Mesenchymal stem cell (in vitro differentiated cells and primary cell): ENCODE measurements at regions not wholly inside any gene's neighbourhood (a gene's known extent, or its start where the extent isn't known, plus 50 kb on each side); places are given as distances from the start of the nearest gene placed in this dataset.

Experiments
- DNase-seq: peaks from one replicate; pipeline ENCODE4 v3.0.0-alpha.2; 2013
- H2AFZ ChIP-seq: one replicate; pipeline ENCODE4 v1.6.1; 2013; ENCODE audit warnings: low read depth, mild to moderate bottlenecking, control low read depth, inconsistent platforms, low read length, moderate library complexity
- H2AK5ac ChIP-seq: 2 replicates; pipeline ENCODE4 v1.6.1; 2013; ENCODE audit warnings: low read length, moderate library complexity, mild to moderate bottlenecking, inconsistent platforms; ENCODE audit not compliant: severe bottlenecking
- H2BK120ac ChIP-seq: one replicate; pipeline ENCODE4 v1.6.1; 2013; ENCODE audit warnings: low read depth, mild to moderate bottlenecking, inconsistent platforms, low read length, moderate library complexity
- H2BK12ac ChIP-seq, 2 experiments: one replicate each; pipeline ENCODE4 v1.6.1; 2013; ENCODE audit warnings: inconsistent platforms in 2 of 2, low read length in 2 of 2, mild to moderate bottlenecking in 2 of 2, moderate library complexity in 2 of 2, control low read depth in 1 of 2
- H2BK15ac ChIP-seq: one replicate; pipeline ENCODE4 v1.6.1; 2013; ENCODE audit warnings: mild to moderate bottlenecking, low read depth, inconsistent platforms; ENCODE audit not compliant: poor library complexity, severe bottlenecking
- H2BK5ac ChIP-seq: 2 replicates; pipeline ENCODE4 v1.6.1; 2013; ENCODE audit warnings: low read depth, mild to moderate bottlenecking, low read length, control low read depth, inconsistent platforms; ENCODE audit not compliant: poor library complexity, severe bottlenecking
- H3K14ac ChIP-seq, 2 experiments: one replicate each; pipeline ENCODE4 v1.6.1; 2013; ENCODE audit warnings: inconsistent platforms in 2 of 2, low read length in 2 of 2, control low read depth in 1 of 2, mild to moderate bottlenecking in 1 of 2, moderate library complexity in 1 of 2
- H3K18ac ChIP-seq, 2 experiments: one replicate each; pipeline ENCODE4 v1.6.1; 2013; ENCODE audit warnings: inconsistent platforms in 2 of 2, low read length in 2 of 2, control low read depth in 1 of 2, low read depth in 1 of 2, mild to moderate bottlenecking in 1 of 2
- H3K23ac ChIP-seq, 2 experiments: one replicate each; pipeline ENCODE4 v1.6.1; 2013; ENCODE audit warnings: inconsistent platforms in 2 of 2, low read length in 2 of 2, mild to moderate bottlenecking in 2 of 2, moderate library complexity in 2 of 2, control low read depth in 1 of 2
- H3K27ac ChIP-seq: 2 replicates; pipeline ENCODE4 v1.5.1; 2013; ENCODE audit warnings: mild to moderate bottlenecking, moderate library complexity, low read length, control low read depth, inconsistent platforms; ENCODE audit not compliant: poor library complexity, severe bottlenecking
- H3K27me3 ChIP-seq, 2 experiments: 2 replicates each; pipeline versions ENCODE4 v1.6.1 to v1.7.0; 2013; ENCODE audit warnings: low read length in 2 of 2, mild to moderate bottlenecking in 2 of 2, moderate library complexity in 2 of 2, control low read depth in 1 of 2, inconsistent platforms in 1 of 2; ENCODE audit not compliant: control insufficient read depth in 1 of 2, insufficient read depth in 1 of 2
- H3K36me3 ChIP-seq, 2 experiments: 2 replicates each; pipeline versions ENCODE4 v1.6.1 to v1.7.0; 2013; ENCODE audit warnings: low read length in 2 of 2, control low read depth in 1 of 2, inconsistent platforms in 1 of 2, low read depth in 1 of 2, mild to moderate bottlenecking in 1 of 2; ENCODE audit not compliant: insufficient read depth in 2 of 2, control insufficient read depth in 1 of 2
- H3K4ac ChIP-seq, 2 experiments: one replicate each; pipeline ENCODE4 v1.6.1; 2013; ENCODE audit warnings: inconsistent platforms in 2 of 2, low read length in 2 of 2, mild to moderate bottlenecking in 2 of 2, moderate library complexity in 2 of 2, control low read depth in 1 of 2, low read depth in 1 of 2
- H3K4me1 ChIP-seq: 2 replicates; pipeline ENCODE4 v1.6.1; 2013; ENCODE audit warnings: low read depth, low read length, control low read depth; ENCODE audit not compliant: control insufficient read depth, insufficient read depth
- H3K4me2 ChIP-seq: 2 replicates; pipeline ENCODE4 v1.6.1; 2013; ENCODE audit warnings: low read length, mild to moderate bottlenecking, inconsistent platforms; ENCODE audit not compliant: poor library complexity, severe bottlenecking
- H3K4me3 ChIP-seq, 2 experiments: 2 replicates each; pipeline versions ENCODE4 v1.5.1 to v1.7.0; 2013; ENCODE audit warnings: low read length in 2 of 2, mild to moderate bottlenecking in 2 of 2, control low read depth in 1 of 2, low read depth in 1 of 2; ENCODE audit not compliant: insufficient read depth in 1 of 2
- H3K79me1 ChIP-seq: replicated peaks from 2 replicates; pipeline ENCODE4 v1.6.1; 2013; ENCODE audit warnings: mild to moderate bottlenecking, control low read depth, low read length, inconsistent platforms; ENCODE audit not compliant: poor library complexity, severe bottlenecking
- H3K9ac ChIP-seq: 2 replicates; pipeline ENCODE4 v1.7.0; 2013; ENCODE audit warnings: mild to moderate bottlenecking, low read length, moderate library complexity
- H3K9me3 ChIP-seq: 2 replicates; pipeline ENCODE4 v1.7.0; 2013; ENCODE audit warnings: mild to moderate bottlenecking, low read length; ENCODE audit not compliant: control insufficient read depth
- H4K8ac ChIP-seq: one replicate; pipeline ENCODE4 v1.6.1; 2013; ENCODE audit warnings: inconsistent platforms, mild to moderate bottlenecking, low read length, moderate library complexity
- H4K91ac ChIP-seq: one replicate; pipeline ENCODE4 v1.6.1; 2013; ENCODE audit warnings: mild to moderate bottlenecking, low read length, inconsistent platforms
- WGBS: methylation state at CpG from one replicate; pipeline ENCODE4 v1.1.7; 2013; ENCODE audit warnings: mixed read lengths; 5-methylcytosine and 5-hydroxymethylcytosine counted together

DNA sequence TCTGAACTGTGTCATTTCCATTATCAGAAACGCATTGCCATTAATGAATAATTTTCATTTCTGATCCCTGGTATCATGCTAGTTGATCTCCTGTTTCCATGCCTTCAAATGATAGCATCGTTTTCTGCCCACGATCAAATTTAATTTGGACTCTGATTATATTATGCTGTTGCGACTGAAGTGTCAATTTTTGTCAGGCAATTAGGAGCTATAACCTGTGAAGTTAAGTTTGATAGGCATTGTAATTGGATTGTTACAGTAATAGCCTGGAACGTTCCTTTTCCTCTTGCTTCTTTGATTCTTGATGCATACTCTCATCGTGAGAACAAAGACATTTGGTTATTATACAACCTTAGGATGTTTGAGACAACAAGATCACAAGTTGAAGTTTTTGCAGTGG is 356.3 kb downstream of the VRK1 start:
- Histone ChIP-seq H3K23ac (no peak overlapping the region), H2AFZ (no peak overlapping the region)

GRCh38 chr14:97155320-97155719 is 358.1 kb downstream of the VRK1 start:
- no peaks in the 10 kb centered on the region for H3K4me1 ChIP-seq
- no peak overlapping the region for H3K4me2 ChIP-seq
- no peaks in the 10 kb centered on the region for H3K36me3 ChIP-seq
- no peak overlapping the region for H3K23ac ChIP-seq
- no peak overlapping the region for H4K8ac ChIP-seq
- no peak for DNase-seq
- no peak overlapping the region for H4K91ac ChIP-seq
- no peak overlapping the region for H3K27ac ChIP-seq
- no peak overlapping the region for H2BK15ac ChIP-seq
- no peak overlapping the region for H2BK5ac ChIP-seq
- 87% methylated on average over 2 of the region's 2 CpGs for WGBS
- peaks cover 0 to 6% of the 10 kb centered on the region in 2 experiments for H3K27me3 ChIP-seq
- no peak overlapping the region for H3K4ac ChIP-seq
- no peak overlapping the region for H2BK12ac ChIP-seq
- no peak overlapping the region for H3K9ac ChIP-seq
- H3K9me3 ChIP-seq = no peaks in the 10 kb centered on the region
- H2AK5ac ChIP-seq = no peak overlapping the region
- no peak overlapping the region for H3K4me3 ChIP-seq
- no peak overlapping the region for H3K18ac ChIP-seq
- no peaks in the 10 kb centered on the region for H3K79me1 ChIP-seq
- no peak overlapping the region for H3K14ac ChIP-seq
- peak overlapping the region; percentile 39 for H2AFZ ChIP-seq
- H2BK120ac ChIP-seq = no peak overlapping the region

More for the DNA sequence above, 356.3 kb downstream of the VRK1 start:
- Histone ChIP-seq H3K4me2 (no peak overlapping the region), H2BK15ac (no peak overlapping the region), H4K91ac (no peak overlapping the region), H3K27ac (no peak overlapping the region), H3K9me3 (no peaks in the 10 kb centered on the region), H3K4me1 (no peaks in the 10 kb centered on the region), H3K27me3 (peaks cover 0 to 6% of the 10 kb centered on the region in 2 experiments), H3K79me1 (no peaks in the 10 kb centered on the region), H2BK120ac (no peak overlapping the region), H2BK5ac (no peak overlapping the region), H3K4ac (no peak overlapping the region), H4K8ac (no peak overlapping the region), H3K18ac (no peak overlapping the region), H3K9ac (no peak overlapping the region), H3K14ac (no peak overlapping the region), H2AK5ac (no peak overlapping the region), H2BK12ac (no peak overlapping the region), H3K4me3 (no peak overlapping the region), H3K36me3 (no peaks in the 10 kb centered on the region)
- 87% methylated on average over 5 of the region's 6 CpGs for WGBS
- DNase-seq = no peak

DNA sequence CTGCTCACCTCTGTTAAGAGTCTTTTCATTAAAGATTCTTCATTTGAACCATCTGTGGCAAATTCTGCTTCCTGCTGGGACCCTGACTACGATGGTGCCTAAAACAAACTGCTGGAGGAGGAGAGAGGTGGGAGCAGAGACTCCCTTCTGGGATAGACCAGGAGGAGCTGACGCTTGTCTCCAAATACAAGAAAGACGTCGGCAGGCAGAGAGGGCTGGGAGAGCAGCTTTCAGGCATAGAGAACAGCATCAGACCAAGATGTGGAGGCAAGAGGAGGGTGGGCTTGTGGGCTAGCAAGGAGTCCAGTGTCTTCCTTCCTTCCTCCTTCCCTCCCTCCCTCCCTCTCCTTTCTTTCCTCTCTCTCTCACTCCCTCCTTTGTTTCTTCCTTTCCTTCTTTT is 358.6 kb downstream of the VRK1 start:
- Histone ChIP-seq H3K4ac (no peak overlapping the region), H3K4me2 (no peak overlapping the region), H3K27ac (no peak overlapping the region), H2AFZ (no peak overlapping the region), H4K8ac (no peak overlapping the region), H2BK12ac (no peak overlapping the region), H2BK15ac (no peak overlapping the region), H3K36me3 (no peaks in the 10 kb centered on the region), H3K79me1 (no peaks in the 10 kb centered on the region), H3K18ac (no peak overlapping the region), H2BK120ac (no peak overlapping the region), H3K27me3 (peaks cover 0 to 6% of the 10 kb centered on the region in 2 experiments), H3K14ac (no peak overlapping the region), H3K4me1 (no peaks in the 10 kb centered on the region), H3K23ac (no peak overlapping the region), H2BK5ac (no peak overlapping the region), H3K9ac (no peak overlapping the region), H3K9me3 (no peaks in the 10 kb centered on the region), H2AK5ac (no peak overlapping the region), H4K91ac (no peak overlapping the region), H3K4me3 (no peak overlapping the region)
- DNase-seq = no peak
- WGBS = 61% methylated on average over 4 of the region's 4 CpGs

- Histone ChIP-seq H3K27ac (no peak overlapping the region), H2BK120ac (no peak overlapping the region), H3K4me2 (no peak overlapping the region), H3K9ac (no peak overlapping the region), H3K14ac (no peak overlapping the region), H3K9me3 (no peaks in the 10 kb centered on the region), H2BK12ac (no peak overlapping the region), H3K4me1 (no peaks in the 10 kb centered on the region), H4K91ac (no peak overlapping the region), H3K23ac (no peak overlapping the region), H3K4ac (no peak overlapping the region), H2BK5ac (no peak overlapping the region), H4K8ac (no peak overlapping the region), H3K27me3 (peaks cover 0 to 6% of the 10 kb centered on the region in 2 experiments), H2AFZ (no peak overlapping the region), H3K4me3 (no peak overlapping the region), H2BK15ac (no peak overlapping the region), H2AK5ac (no peak overlapping the region), H3K79me1 (no peaks in the 10 kb centered on the region), H3K36me3 (no peaks in the 10 kb centered on the region), H3K18ac (no peak overlapping the region)
- no peak for DNase-seq
- WGBS = 78% methylated on average over 5 of the region's 5 CpGs
Observed at GRCh38 chr14:97156705-97157104, 359.5 kb downstream of the VRK1 start.
